Mesendoderm (in vitro differentiated cells): ENCODE measurements at regions not wholly inside any gene's neighbourhood (a gene's known extent, or its start where the extent isn't known, plus 50 kb on each side); places are given as distances from the start of the nearest gene placed in this dataset.

Experiments
- DNase-seq: peaks from one replicate; pipeline ENCODE4 v3.0.0; 2013
- H2AK5ac ChIP-seq: 2 replicates; pipeline ENCODE4 v1.6.1; 2013; ENCODE audit warnings: low read length, inconsistent platforms
- H2BK120ac ChIP-seq: 2 replicates; pipeline ENCODE4 v1.6.1; 2013; ENCODE audit warnings: low read depth, mild to moderate bottlenecking, low read length, moderate library complexity, mixed read lengths
- H2BK15ac ChIP-seq: replicated peaks from 2 replicates; pipeline ENCODE4 v1.6.1; 2013; ENCODE audit warnings: low read depth, mild to moderate bottlenecking, moderate library complexity
- H2BK5ac ChIP-seq: 2 replicates; pipeline ENCODE4 v1.6.1; 2013; ENCODE audit warnings: low read length, inconsistent platforms
- H3K18ac ChIP-seq: 2 replicates; pipeline ENCODE4 v1.6.1; 2013; ENCODE audit warnings: mild to moderate bottlenecking, low read length, mixed read lengths
- H3K23ac ChIP-seq: one replicate; pipeline ENCODE4 v1.6.1; 2013; ENCODE audit warnings: low read length
- H3K27ac ChIP-seq: 2 replicates; pipeline ENCODE4 v1.5.1; 2013; ENCODE audit warnings: low read depth, mild to moderate bottlenecking, inconsistent platforms, low read length, moderate library complexity
- H3K27me3 ChIP-seq: 2 replicates; pipeline ENCODE4 v1.6.1; 2013; ENCODE audit warnings: low read length, control low read depth, mild to moderate bottlenecking, inconsistent platforms; ENCODE audit not compliant: insufficient read depth, poor library complexity
- H3K36me3 ChIP-seq: 2 replicates; pipeline ENCODE4 v1.6.1; 2013; ENCODE audit warnings: low read length, inconsistent platforms; ENCODE audit not compliant: control insufficient read depth, insufficient read depth
- H3K4ac ChIP-seq: one replicate; pipeline ENCODE4 v1.6.1; 2013; ENCODE audit warnings: low read depth, mild to moderate bottlenecking, low read length, moderate library complexity
- H3K4me1 ChIP-seq: 2 replicates; pipeline ENCODE4 v1.6.1; 2013; ENCODE audit warnings: low read depth, low read length, inconsistent platforms; ENCODE audit not compliant: control insufficient read depth
- H3K4me2 ChIP-seq: 2 replicates; pipeline ENCODE4 v1.6.1; 2013; ENCODE audit warnings: low read length
- H3K4me3 ChIP-seq: 2 replicates; pipeline ENCODE4 v1.5.1; 2013; ENCODE audit warnings: mild to moderate bottlenecking, low read length
- H3K56ac ChIP-seq: one replicate; pipeline ENCODE4 v1.6.1; 2013; ENCODE audit warnings: low read length
- H3K79me1 ChIP-seq: 2 replicates; pipeline ENCODE4 v1.6.1; 2013; ENCODE audit warnings: low read length, inconsistent platforms
- H3K79me2 ChIP-seq: 2 replicates; pipeline ENCODE4 v1.6.1; 2013; ENCODE audit warnings: mild to moderate bottlenecking, low read length; ENCODE audit not compliant: control insufficient read depth, insufficient read depth
- H3K9ac ChIP-seq: 2 replicates; pipeline ENCODE4 v1.6.1; 2013; ENCODE audit warnings: low read length, inconsistent platforms
- H4K5ac ChIP-seq: one replicate; pipeline ENCODE4 v1.6.1; 2013; ENCODE audit warnings: low read length
- H4K8ac ChIP-seq: one replicate; pipeline ENCODE4 v1.6.1; 2013; ENCODE audit warnings: low read depth, mild to moderate bottlenecking, control low read depth, low read length, moderate library complexity
- WGBS: extraction: QIAGEN DNeasy Blood & Tissue Kit; methylation state at CpG from one replicate; pipeline ENCODE4 v1.1.7; 2013; ENCODE audit warnings: low lambda C conversion rate, missing lambda C conversion rate; ENCODE audit not compliant: insufficient coverage; ENCODE audit errors: extremely low coverage; 5-methylcytosine and 5-hydroxymethylcytosine counted together

DNA sequence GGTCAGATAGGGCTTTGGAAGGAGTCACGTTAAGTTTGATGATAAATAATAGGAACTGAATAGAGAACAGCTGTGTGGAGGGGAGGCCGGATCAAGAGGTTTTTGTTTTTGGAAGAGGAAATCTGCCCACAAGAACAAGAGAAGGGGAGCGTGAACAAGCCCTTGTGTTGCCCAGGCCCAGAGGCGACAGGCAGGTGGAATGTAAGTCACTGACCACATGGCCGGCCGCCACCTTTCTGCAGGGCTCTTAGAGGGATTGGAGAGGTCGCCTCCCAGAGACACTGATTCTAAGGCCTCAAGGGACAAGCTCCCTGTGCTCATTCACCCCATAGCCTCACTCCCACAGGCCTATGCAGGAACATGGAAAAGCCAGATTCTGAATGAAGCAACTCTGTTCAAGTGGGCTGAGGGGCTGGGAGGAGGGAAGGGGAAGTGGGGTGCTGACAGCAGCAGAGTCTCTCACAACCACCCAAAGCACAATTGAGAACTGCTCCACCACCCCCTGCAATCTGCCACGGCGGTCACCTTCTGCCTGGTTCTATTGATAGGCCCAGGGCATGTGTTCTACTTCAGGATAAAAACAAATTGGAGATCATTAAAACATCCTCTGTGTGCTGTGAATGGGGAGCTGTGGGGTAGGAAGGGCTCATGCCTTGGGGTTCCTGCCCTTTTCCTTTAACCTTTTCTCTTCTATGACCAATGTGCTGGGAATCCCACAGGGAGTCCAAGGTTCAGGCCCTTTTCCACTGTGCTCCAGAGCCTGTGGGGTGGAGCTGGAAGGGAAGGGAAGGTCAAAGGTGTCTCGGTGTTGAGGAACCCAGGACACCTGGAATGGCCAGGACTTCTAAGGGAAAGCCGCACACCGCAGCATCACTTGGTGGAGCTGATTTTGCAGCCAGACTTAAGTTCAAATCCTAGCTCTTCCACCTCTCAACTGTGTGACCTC is 63.3 kb upstream of the PARP1 start:
- WGBS: no CpG with 5 or more reads among the region's 12 CpGs
- Histone ChIP-seq H2AK5ac (no peak overlapping the region), H3K4me2 (no peak overlapping the region), H3K27me3 (no peaks in the 10 kb centered on the region), H3K4ac (no peak overlapping the region), H3K27ac (no peak overlapping the region), H3K4me1 (peaks cover 2% of the 10 kb centered on the region), H2BK15ac (no peak overlapping the region), H3K4me3 (no peak overlapping the region), H3K79me2 (no peaks in the 10 kb centered on the region), H4K8ac (no peak overlapping the region), H2BK5ac (no peak overlapping the region), H4K5ac (no peak overlapping the region), H3K79me1 (no peaks in the 10 kb centered on the region), H3K56ac (no peak overlapping the region), H3K23ac (no peak overlapping the region), H2BK120ac (no peak overlapping the region), H3K9ac (no peak overlapping the region), H3K18ac (no peak overlapping the region), H3K36me3 (no peaks in the 10 kb centered on the region)
- DNase-seq: no peak

DNA sequence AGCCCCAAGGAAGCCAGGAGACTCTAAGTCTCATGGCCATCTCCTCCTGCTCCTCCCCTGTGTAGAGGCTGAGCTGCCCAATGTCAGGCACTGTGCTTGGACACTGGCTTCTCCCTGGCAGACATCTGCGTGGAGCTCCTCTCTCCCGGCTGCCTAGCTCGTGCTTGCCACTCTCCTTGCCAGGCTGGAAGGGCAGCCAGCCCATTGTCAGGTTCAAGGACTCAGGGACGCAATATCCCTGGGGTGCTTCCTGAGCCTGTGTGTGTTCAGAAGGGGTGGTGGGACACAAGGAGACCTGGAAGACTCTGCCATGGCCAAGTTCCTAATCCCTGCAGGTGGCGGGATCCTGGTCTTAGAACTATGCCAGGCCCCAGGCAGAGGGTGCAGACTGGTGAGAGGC is 65.4 kb upstream of the PARP1 start:
- Histone ChIP-seq H3K4me2 (no peak overlapping the region), H2AK5ac (no peak overlapping the region), H4K8ac (no peak overlapping the region), H4K5ac (no peak overlapping the region), H3K27ac (no peak overlapping the region), H3K4ac (no peak overlapping the region), H3K79me1 (no peaks in the 10 kb centered on the region), H3K4me3 (no peak overlapping the region), H3K27me3 (no peaks in the 10 kb centered on the region), H3K79me2 (no peaks in the 10 kb centered on the region), H3K4me1 (peaks cover 2% of the 10 kb centered on the region), H3K9ac (no peak overlapping the region), H3K36me3 (no peaks in the 10 kb centered on the region), H3K18ac (no peak overlapping the region), H3K56ac (no peak overlapping the region), H2BK120ac (no peak overlapping the region), H2BK5ac (no peak overlapping the region), H2BK15ac (no peak overlapping the region), H3K23ac (no peak overlapping the region)
- WGBS: no CpG with 5 or more reads among the region's 5 CpGs
- no peak for DNase-seq

DNA sequence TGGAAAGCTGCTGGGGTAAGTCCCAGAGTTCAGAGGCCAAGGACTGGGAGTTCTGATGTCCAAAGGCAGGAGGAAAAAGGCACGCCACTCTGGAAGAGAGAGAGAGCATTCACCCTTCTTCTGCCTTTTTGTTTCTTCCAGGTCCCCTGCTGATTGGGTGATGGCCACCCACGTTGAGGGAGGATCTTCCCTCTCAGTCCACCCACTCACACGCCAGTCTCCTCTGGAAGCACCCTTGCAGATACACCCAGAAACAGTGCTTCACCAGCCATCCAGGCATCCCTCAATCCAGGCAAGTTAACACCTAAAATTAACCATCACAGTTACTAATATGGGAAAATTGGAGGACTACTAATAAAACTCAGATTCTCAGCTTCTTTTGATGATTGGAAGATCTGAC is 66.1 kb upstream of the PARP1 start:
- Histone ChIP-seq H2BK5ac (no peak overlapping the region), H3K36me3 (no peaks in the 10 kb centered on the region), H3K27me3 (no peaks in the 10 kb centered on the region), H2AK5ac (no peak overlapping the region), H4K8ac (no peak overlapping the region), H3K9ac (no peak overlapping the region), H3K56ac (no peak overlapping the region), H3K4me2 (no peak overlapping the region), H4K5ac (no peak overlapping the region), H3K4ac (no peak overlapping the region), H3K79me1 (no peaks in the 10 kb centered on the region), H3K79me2 (no peaks in the 10 kb centered on the region), H3K18ac (no peak overlapping the region), H3K23ac (no peak overlapping the region), H2BK120ac (no peak overlapping the region), H3K4me1 (peaks cover 2% of the 10 kb centered on the region), H2BK15ac (no peak overlapping the region), H3K4me3 (no peak overlapping the region), H3K27ac (no peak overlapping the region)
- no peak for DNase-seq
- WGBS: no CpG with 5 or more reads among the region's 3 CpGs

DNA sequence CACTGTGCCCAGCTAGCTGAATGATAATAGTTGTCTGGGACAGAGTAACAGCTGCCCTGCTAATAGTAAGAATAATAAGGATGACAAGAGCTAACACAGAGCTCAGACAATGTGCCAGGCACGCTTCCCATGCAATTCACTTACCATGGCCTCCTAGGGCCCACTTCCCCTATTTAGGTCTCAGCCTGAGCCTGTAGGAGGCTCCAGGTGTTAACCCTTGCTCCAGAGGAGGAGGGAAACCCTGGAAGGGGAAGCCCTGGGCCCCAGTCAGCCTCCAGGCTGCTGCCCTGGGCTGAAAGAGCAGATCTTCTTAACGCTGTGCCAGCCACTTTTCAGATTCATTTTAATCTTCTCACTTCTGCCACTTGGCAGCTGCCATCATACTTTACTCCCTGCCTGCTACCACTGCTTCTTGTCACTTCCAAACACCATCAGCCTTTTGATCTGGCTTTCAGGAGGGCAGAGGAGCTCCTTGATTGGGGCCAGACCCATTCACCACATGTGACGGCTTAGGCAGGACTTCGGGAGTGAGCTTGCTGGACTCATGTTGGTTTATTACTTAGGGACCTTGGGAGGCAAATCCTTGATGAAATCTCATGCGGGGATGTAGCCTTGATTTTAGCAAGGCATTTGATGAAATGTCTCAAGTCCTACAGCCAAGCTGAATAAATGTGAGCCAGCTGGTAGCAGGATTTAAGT is 66.7 kb upstream of the PARP1 start:
- DNase-seq: peak; percentile 68
- WGBS: no CpG with 5 or more reads among the region's 5 CpGs

DNA sequence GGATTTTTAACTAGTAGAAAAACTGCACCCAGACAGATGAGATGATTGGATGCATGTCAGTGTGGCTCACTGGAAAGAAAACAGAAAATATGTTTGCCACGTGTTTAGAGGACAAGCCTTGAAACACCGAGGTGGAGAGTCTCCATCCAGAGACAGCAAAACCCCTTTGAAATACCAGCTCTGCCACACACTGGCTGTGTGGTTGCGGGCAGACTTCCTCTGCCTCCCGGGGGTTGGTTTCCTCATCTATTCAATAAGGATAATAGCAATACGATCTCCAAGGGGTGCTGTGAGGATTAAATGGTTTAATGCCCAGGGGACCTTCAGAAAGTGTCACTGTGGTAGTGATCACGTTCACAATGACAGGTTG is 67.2 kb upstream of the PARP1 start:
- no peak overlapping the region for H2BK5ac ChIP-seq
- H3K79me2 ChIP-seq: no peaks in the 10 kb centered on the region
- H3K27ac ChIP-seq: no peak overlapping the region
- no peaks in the 10 kb centered on the region for H3K36me3 ChIP-seq
- no peak overlapping the region for H3K56ac ChIP-seq
- DNase-seq: no peak
- no CpG with 5 or more reads among the region's 6 CpGs for WGBS
- H2AK5ac ChIP-seq: no peak overlapping the region
- H2BK15ac ChIP-seq: no peak overlapping the region
- no peak overlapping the region for H3K4ac ChIP-seq
- no peak overlapping the region for H3K4me2 ChIP-seq
- H3K18ac ChIP-seq: no peak overlapping the region
- no peak overlapping the region for H2BK120ac ChIP-seq
- no peak overlapping the region for H3K23ac ChIP-seq
- H3K9ac ChIP-seq: no peak overlapping the region
- H4K5ac ChIP-seq: no peak overlapping the region
- peaks cover 2% of the 10 kb centered on the region for H3K4me1 ChIP-seq
- no peak overlapping the region for H3K4me3 ChIP-seq
- no peaks in the 10 kb centered on the region for H3K27me3 ChIP-seq
- H4K8ac ChIP-seq: no peak overlapping the region
- H3K79me1 ChIP-seq: no peaks in the 10 kb centered on the region

More for the DNA sequence above, 66.7 kb upstream of the PARP1 start:
- Histone ChIP-seq H2BK15ac (no peak overlapping the region), H2AK5ac (no peak overlapping the region), H3K4me3 (no peak overlapping the region), H3K36me3 (no peaks in the 10 kb centered on the region), H3K4ac (no peak overlapping the region), H4K5ac (no peak overlapping the region), H2BK120ac (no peak overlapping the region), H3K9ac (no peak overlapping the region), H3K27me3 (no peaks in the 10 kb centered on the region), H3K79me1 (no peaks in the 10 kb centered on the region), H2BK5ac (no peak overlapping the region), H4K8ac (no peak overlapping the region), H3K56ac (peak overlapping the region; percentile 45), H3K79me2 (no peaks in the 10 kb centered on the region), H3K4me2 (no peak overlapping the region), H3K4me1 (peaks cover 2% of the 10 kb centered on the region), H3K18ac (no peak overlapping the region), H3K27ac (no peak overlapping the region), H3K23ac (no peak overlapping the region)
